ENCODE measurements at regions not wholly inside any gene's neighbourhood (a gene's known extent, or its start where the extent isn't known, plus 50 kb on each side); places are given as distances from the start of the nearest gene placed in this dataset.
A peak's percentile ranks its signal among the peaks of the same experiment; 100 is the strongest.

GRCh38 chr11:122358292-122358691 lies 242.3 kb upstream of the BLID start:
- Histone ChIP-seq H3K27me3 (no peaks in the 10 kb centered on the region), H3K4me1 (peaks cover 0 to 14% of the 10 kb centered on the region in 2 donors), H3K27ac (no peak overlapping the region), H3K9me3 (no peaks in the 10 kb centered on the region), H3K36me3 (no peaks in the 10 kb centered on the region), H3K4me3 (no peak overlapping the region)
- no peak for TF ChIP-seq CTCF (IDR thresholded peaks at IDR 0.05)
- no peak for DNase-seq (ENCODE audit: low spot score)

GRCh38 chr11:122355968-122356367 lies 240.0 kb upstream of the BLID start:
- H3K36me3 ChIP-seq: no peaks in the 10 kb centered on the region
- H3K27ac ChIP-seq: no peak overlapping the region
- H3K4me3 ChIP-seq: no peak overlapping the region
- peaks cover 0 to 14% of the 10 kb centered on the region in 2 donors for H3K4me1 ChIP-seq
- TF ChIP-seq CTCF (IDR thresholded peaks at IDR 0.05): no peak
- H3K27me3 ChIP-seq: no peaks in the 10 kb centered on the region
- DNase-seq (ENCODE audit: low spot score): no peak
- H3K9me3 ChIP-seq: peaks cover 0 to 10% of the 10 kb centered on the region in 2 donors

GRCh38 chr11:122354025-122354697 lies 238.1 kb upstream of the BLID start:
- no peak for DNase-seq (ENCODE audit: low spot score)
- Histone ChIP-seq H3K27me3 (no peaks in the 10 kb centered on the region), H3K9me3 (peaks cover 0 to 11% of the 10 kb centered on the region in 2 donors), H3K27ac (peak overlapping the region; percentile 33 to 78), H3K4me3 (no peak overlapping the region), H3K4me1 (peaks cover 0 to 20% of the 10 kb centered on the region in 2 donors), H3K36me3 (no peaks in the 10 kb centered on the region)
- no peak for TF ChIP-seq CTCF (IDR thresholded peaks at IDR 0.05)

- H3K27ac ChIP-seq: peak overlapping the region; percentile 33 to 78
Measured at GRCh38 chr11:122353561-122353960, 237.5 kb upstream of the BLID start.

GRCh38 chr11:122348659-122349409 lies 232.8 kb upstream of the BLID start:
- DNase-seq (ENCODE audit: low spot score): no peak
- Histone ChIP-seq H3K4me3 (no peak overlapping the region), H3K27me3 (no peaks in the 10 kb centered on the region), H3K9me3 (peaks cover 0 to 11% of the 10 kb centered on the region in 2 donors), H3K27ac (peak overlapping the region; percentile 63 to 91), H3K4me1 (peaks cover 0 to 24% of the 10 kb centered on the region in 2 donors), H3K36me3 (no peaks in the 10 kb centered on the region)
- no peak for TF ChIP-seq CTCF (IDR thresholded peaks at IDR 0.05)

More at GRCh38 chr11:122353561-122353960, 237.5 kb upstream of the BLID start:
- Histone ChIP-seq H3K9me3 (peaks cover 0 to 11% of the 10 kb centered on the region in 2 donors), H3K4me3 (no peak overlapping the region), H3K27me3 (no peaks in the 10 kb centered on the region), H3K36me3 (no peaks in the 10 kb centered on the region), H3K4me1 (peaks cover 0 to 26% of the 10 kb centered on the region in 2 donors)
- TF ChIP-seq CTCF (IDR thresholded peaks at IDR 0.05): no peak
- no peak for DNase-seq (ENCODE audit: low spot score)
